ENCODE measurements at regions not wholly inside any gene's neighbourhood (a gene's known extent, or its start where the extent isn't known, plus 50 kb on each side); places are given as distances from the start of the nearest gene placed in this dataset.

- no peak for TF ChIP-seq POLR2AphosphoS5 (IDR thresholded peaks at IDR 0.05)
- TF ChIP-seq CTCF (IDR thresholded peaks at IDR 0.05) = no peak
- TF ChIP-seq POLR2A (IDR thresholded peaks at IDR 0.05) = no peak
Measured at GRCh38 chr14:28083389-28083788, 683.2 kb upstream of the FOXG1 start.
